DND-41 (cell line): ENCODE measurements at regions not wholly inside any gene's neighbourhood (a gene's known extent, or its start where the extent isn't known, plus 50 kb on each side); places are given as distances from the start of the nearest gene placed in this dataset.

ENCODE experiments used
- EZH2 ChIP-seq: IDR thresholded peaks from 3 replicates; pipeline ENCODE4 v1.6.1; 2012; ENCODE audit warnings: borderline replicate concordance, low read depth, mild to moderate bottlenecking, moderate library complexity, low read length, inconsistent platforms; ENCODE audit not compliant: severe bottlenecking
- TF ChIP-seq, protein P1 (sequence below): IDR thresholded peaks from 2 replicates; pipeline ENCODE4 v1.5.1; 2012; ENCODE audit warnings: borderline replicate concordance, low read length, moderate library complexity, mild to moderate bottlenecking; ENCODE audit not compliant: poor library complexity, severe bottlenecking; ENCODE audit errors: extremely low read depth

DNA sequence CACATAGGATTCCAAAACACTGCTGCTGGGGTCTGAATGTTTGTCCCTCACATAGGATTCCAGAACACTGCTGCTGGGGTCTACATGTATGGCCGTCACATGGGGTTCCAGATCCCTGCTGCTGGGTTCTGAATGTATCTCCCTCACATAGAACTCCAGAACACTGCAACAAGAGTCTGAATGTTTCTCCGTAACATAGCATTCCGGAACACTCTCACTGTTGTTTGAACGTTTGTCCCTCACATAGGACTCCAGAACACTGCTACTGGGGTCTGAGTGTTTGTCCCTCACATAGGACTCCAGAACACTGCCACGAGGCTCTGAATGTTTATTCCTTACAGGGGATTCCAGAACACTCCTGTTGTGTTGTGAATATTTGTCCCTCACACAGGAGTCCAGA lies 216.8 kb downstream of the FOXD4L6 start:
- TF ChIP-seq, protein P1, sequence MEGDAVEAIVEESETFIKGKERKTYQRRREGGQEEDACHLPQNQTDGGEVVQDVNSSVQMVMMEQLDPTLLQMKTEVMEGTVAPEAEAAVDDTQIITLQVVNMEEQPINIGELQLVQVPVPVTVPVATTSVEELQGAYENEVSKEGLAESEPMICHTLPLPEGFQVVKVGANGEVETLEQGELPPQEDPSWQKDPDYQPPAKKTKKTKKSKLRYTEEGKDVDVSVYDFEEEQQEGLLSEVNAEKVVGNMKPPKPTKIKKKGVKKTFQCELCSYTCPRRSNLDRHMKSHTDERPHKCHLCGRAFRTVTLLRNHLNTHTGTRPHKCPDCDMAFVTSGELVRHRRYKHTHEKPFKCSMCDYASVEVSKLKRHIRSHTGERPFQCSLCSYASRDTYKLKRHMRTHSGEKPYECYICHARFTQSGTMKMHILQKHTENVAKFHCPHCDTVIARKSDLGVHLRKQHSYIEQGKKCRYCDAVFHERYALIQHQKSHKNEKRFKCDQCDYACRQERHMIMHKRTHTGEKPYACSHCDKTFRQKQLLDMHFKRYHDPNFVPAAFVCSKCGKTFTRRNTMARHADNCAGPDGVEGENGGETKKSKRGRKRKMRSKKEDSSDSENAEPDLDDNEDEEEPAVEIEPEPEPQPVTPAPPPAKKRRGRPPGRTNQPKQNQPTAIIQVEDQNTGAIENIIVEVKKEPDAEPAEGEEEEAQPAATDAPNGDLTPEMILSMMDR: no peak
- no peak for TF ChIP-seq EZH2
